ENCODE measurements at regions not wholly inside any gene's neighbourhood (a gene's known extent, or its start where the extent isn't known, plus 50 kb on each side); places are given as distances from the start of the nearest gene placed in this dataset.
"Not testable (repeated sequence)": the region's sequence is repeated elsewhere in the genome, so short reads cannot be mapped to it uniquely, and the experiment has no call there.

GRCh38 chr7:156024201-156024600 is 211.9 kb upstream of the SHH start:
- no peak for DNase-seq (ENCODE audit: extremely low read depth, low read depth)

- DNase-seq (ENCODE audit: extremely low read depth, low read depth) = no peak
Observed at GRCh38 chr7:156022483-156023459, 210.5 kb upstream of the SHH start.

DNA sequence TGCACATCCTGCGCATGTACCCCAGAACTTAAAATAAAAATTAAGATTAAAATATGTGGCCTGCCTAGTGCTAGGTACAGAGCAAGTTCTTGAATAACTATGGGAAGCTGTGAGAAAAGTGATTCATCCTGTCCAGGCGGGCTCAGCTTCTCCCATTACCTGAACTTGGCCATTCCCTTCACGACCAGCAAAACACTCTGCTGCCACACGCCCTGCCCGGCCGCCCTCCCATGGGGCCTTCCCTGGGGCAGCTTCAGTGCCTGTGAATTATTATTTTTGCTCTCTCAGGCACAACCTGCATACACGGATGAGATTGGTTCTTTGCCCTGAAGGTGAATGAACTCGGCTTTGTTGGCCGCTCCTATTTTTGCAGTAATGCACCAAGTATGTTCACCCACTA is 209.2 kb upstream of the SHH start:
- no peak for DNase-seq (ENCODE audit: extremely low read depth, low read depth)

DNA sequence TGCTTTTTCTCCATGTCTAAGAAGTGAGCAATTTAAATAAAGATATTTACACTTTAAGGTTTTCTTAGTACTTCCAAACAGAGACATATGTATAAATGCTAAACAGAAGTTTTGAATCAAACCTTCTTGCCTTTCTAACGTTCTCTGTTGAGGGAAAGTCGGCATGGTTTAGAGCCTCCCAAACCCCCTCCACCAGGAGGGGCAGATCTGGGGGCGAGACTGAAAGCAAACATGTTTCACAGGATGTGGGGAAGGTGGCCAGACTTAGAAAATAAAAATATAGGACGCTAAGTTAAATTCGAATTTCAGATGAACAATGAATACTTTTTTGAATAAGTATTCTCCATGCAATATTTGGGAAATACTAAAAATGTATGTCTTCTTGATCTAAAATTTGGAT is 208.3 kb upstream of the SHH start:
- no peak for DNase-seq (ENCODE audit: extremely low read depth, low read depth)

GRCh38 chr7:156019776-156020565 is 207.7 kb upstream of the SHH start:
- DNase-seq (ENCODE audit: extremely low read depth, low read depth) = no peak

DNA sequence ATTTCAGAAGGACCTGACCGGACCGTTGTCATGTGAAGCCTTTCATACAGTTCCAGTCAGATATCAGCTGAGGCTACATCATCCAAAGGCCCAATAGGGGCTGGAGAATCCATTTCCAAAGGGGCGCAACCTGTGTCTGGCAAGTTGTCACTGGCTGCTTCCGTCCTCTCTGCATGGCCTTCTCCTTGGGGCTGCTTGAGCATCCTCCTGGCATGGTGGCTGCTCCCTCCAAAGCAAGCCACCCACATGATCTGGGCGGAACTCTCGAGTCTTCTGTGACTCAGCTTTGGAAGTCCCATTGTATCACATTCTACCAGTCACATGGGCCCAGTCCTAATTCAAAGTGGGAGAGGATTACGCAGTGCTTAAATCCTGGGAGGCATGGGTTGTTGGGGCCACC is 207.0 kb upstream of the SHH start:
- DNase-seq (ENCODE audit: extremely low read depth, low read depth) = no peak

- DNase-seq (ENCODE audit: extremely low read depth, low read depth) = no peak
Observed at GRCh38 chr7:156017916-156018700, 205.8 kb upstream of the SHH start.

DNA sequence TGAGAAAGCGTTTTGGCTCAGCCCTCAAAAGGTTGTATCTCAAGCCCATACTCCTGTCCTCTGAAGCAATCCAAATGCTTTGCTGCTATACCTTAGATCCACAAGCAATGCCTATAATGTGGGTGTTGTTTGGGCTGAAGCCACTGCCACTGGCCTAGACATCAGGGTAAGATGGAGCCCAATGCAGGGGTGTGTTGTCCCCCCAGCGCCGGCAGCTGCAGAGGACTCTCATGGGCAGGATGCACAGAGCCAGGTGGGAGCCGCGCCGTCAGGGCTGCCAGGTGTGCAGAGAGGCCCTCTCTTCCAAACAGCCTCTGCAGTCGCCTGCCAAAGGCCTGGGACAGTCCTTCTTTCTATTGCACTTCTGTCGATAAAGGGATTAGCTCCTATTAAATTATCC is 205.2 kb upstream of the SHH start:
- DNase-seq (ENCODE audit: extremely low read depth, low read depth) = no peak

GRCh38 chr7:156015237-156016020 is 203.2 kb upstream of the SHH start:
- no peak for DNase-seq (ENCODE audit: extremely low read depth, low read depth)

DNA sequence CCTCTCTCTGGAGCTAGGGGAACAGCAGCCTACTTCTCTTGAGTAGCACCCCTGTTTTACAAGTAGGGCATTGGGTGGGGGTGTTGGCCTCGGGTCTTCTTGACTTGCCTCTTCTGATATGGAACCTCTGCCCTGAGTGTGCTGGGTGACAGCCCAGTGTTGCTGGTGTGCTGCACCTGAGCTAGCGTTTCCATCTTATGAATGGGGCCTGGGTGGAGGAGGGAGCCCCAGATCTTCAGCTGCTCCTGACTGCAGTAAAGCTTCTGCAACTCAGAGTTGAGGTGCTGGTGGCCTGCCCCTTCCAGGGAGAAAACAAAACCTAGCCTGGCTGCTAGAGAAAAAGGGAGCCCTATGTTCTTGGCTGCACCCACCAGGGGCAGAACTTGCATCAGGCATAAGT is 202.5 kb upstream of the SHH start:
- no peak for DNase-seq (ENCODE audit: extremely low read depth, low read depth)

- no peak for DNase-seq (ENCODE audit: extremely low read depth, low read depth)
Observed at GRCh38 chr7:156014201-156014600, 201.9 kb upstream of the SHH start.

- no peak for DNase-seq (ENCODE audit: extremely low read depth, low read depth)
Observed at GRCh38 chr7:156012412-156012811, 200.1 kb upstream of the SHH start.

- DNase-seq (ENCODE audit: extremely low read depth, low read depth) = no peak
Observed at GRCh38 chr7:156009569-156009968, 197.3 kb upstream of the SHH start.

DNA sequence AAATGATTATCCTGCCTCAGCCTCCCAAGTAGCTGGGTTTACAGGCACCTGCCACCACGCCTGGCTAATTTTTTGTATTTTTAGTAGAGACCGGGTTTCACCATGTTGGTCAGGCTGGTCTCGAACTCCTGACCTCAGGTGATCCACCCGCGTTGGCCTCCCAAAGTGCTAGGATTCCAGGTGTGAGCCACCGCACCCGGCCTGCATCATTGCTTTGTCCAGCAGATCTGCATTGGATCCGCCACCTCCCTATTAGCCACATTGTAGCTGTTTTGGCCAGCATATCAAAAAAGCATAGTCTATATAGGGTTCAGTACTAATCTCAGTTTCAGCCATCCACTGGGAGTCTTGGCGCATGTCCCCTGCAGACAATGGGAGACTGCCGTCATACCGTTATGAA is 194.6 kb upstream of the SHH start:
- DNase-seq (ENCODE audit: extremely low read depth, low read depth) = not testable (repeated sequence)

- no peak for DNase-seq (ENCODE audit: extremely low read depth, low read depth)
Observed at GRCh38 chr7:156006024-156006423, 193.8 kb upstream of the SHH start.

- DNase-seq (ENCODE audit: extremely low read depth, low read depth) = no peak
Observed at GRCh38 chr7:156005202-156005691, 193.0 kb upstream of the SHH start.

- DNase-seq (ENCODE audit: extremely low read depth, low read depth) = no peak
Observed at GRCh38 chr7:156004265-156005201, 192.3 kb upstream of the SHH start.

GRCh38 chr7:156003220-156004162 is 191.2 kb upstream of the SHH start:
- no peak for DNase-seq (ENCODE audit: extremely low read depth, low read depth)
